Right ventricle myocardium inferior (tissue), 1 donor: ENCODE measurements at regions not wholly inside any gene's neighbourhood (a gene's known extent, or its start where the extent isn't known, plus 50 kb on each side); places are given as distances from the start of the nearest gene placed in this dataset.

Source experiments
- ATAC-seq: fragments of 200-7000 bp; cut with Tn5 transposase; one replicate; pipeline ENCODE4 v1.9.1; 2020; ENCODE audit warnings: mild to moderate bottlenecking, moderate library complexity
- DNase-seq: peaks from one replicate; pipeline ENCODE4 v3.0.0; 2021; ENCODE audit errors: missing footprints
- intact Hi-C: fragments of 100-400 bp; cut with DNase I; formaldehyde crosslinking; loops from one replicate; pipeline ENCODE4 v1.11.0; 2022
- donor health status: DM: no; HTN: yes; CAD: no; lungs with severe emphysema.

- no peak for ATAC-seq
- DNase-seq: no peak
- intact Hi-C loops: no loop called here
Observed at GRCh38 chr20:11432407-11432806, 485.3 kb upstream of the BTBD3 start.

- ATAC-seq (no peak), DNase-seq (no peak)
Observed at GRCh38 chr20:11436113-11436905, 481.4 kb upstream of the BTBD3 start.

GRCh38 chr20:11437090-11437489, 480.6 kb upstream of the BTBD3 start:
- intact Hi-C loops: no loop called here
- ATAC-seq (no peak), DNase-seq (no peak)

More at GRCh38 chr20:11436113-11436905, 481.4 kb upstream of the BTBD3 start:
- intact Hi-C loops: no loop called here

GRCh38 chr20:11437611-11438380, 479.9 kb upstream of the BTBD3 start:
- DNase-seq (no peak), ATAC-seq (no peak)
- intact Hi-C loops: no loop called here

- intact Hi-C loops: no loop called here
- ATAC-seq (no peak), DNase-seq (no peak)
Observed at GRCh38 chr20:11438412-11438811, 479.3 kb upstream of the BTBD3 start.

- intact Hi-C loops: no loop called here
- ATAC-seq: no peak
- DNase-seq: no peak
Observed at GRCh38 chr20:11443382-11444119, 474.1 kb upstream of the BTBD3 start.

- intact Hi-C loops: no loop called here
- no peak for ATAC-seq
- DNase-seq: no peak
Observed at GRCh38 chr20:11445161-11445560, 472.5 kb upstream of the BTBD3 start.

GRCh38 chr20:11445891-11446290, 471.8 kb upstream of the BTBD3 start:
- DNase-seq: no peak
- intact Hi-C loops: no loop called here
- no peak for ATAC-seq

GRCh38 chr20:11447371-11448100, 470.2 kb upstream of the BTBD3 start:
- ATAC-seq: no peak
- intact Hi-C loops: no loop called here
- no peak for DNase-seq

- ATAC-seq: no peak
- no peak for DNase-seq
Observed at GRCh38 chr20:11448554-11448953, 469.1 kb upstream of the BTBD3 start.

GRCh38 chr20:11451793-11452291, 465.9 kb upstream of the BTBD3 start:
- ATAC-seq: no peak
- intact Hi-C loops: no loop called here
- no peak for DNase-seq

More at GRCh38 chr20:11448554-11448953, 469.1 kb upstream of the BTBD3 start:
- intact Hi-C loops: no loop called here

- ATAC-seq (no peak), DNase-seq (no peak)
- intact Hi-C loops: no loop called here
Observed at GRCh38 chr20:11452326-11452725, 465.4 kb upstream of the BTBD3 start.

- intact Hi-C loops: no loop called here
- no peak for ATAC-seq
Observed at GRCh38 chr20:11453430-11453829, 464.3 kb upstream of the BTBD3 start.

GRCh38 chr20:11454966-11455799, 462.5 kb upstream of the BTBD3 start:
- intact Hi-C loops: no loop called here
- DNase-seq: no peak
- ATAC-seq: no peak

More at GRCh38 chr20:11453430-11453829, 464.3 kb upstream of the BTBD3 start:
- no peak for DNase-seq

- intact Hi-C loops: no loop called here
- DNase-seq: no peak
- ATAC-seq: no peak
Observed at GRCh38 chr20:11457488-11457887, 460.2 kb upstream of the BTBD3 start.

GRCh38 chr20:11459090-11459890, 458.4 kb upstream of the BTBD3 start:
- intact Hi-C loops: no loop called here
- no peak for DNase-seq
- ATAC-seq: no peak

GRCh38 chr20:11467436-11467835, 450.3 kb upstream of the BTBD3 start:
- DNase-seq: no peak
- intact Hi-C loops: no loop called here
- no peak for ATAC-seq
